ENCODE measurements at regions not wholly inside any gene's neighbourhood (a gene's known extent, or its start where the extent isn't known, plus 50 kb on each side); places are given as distances from the start of the nearest gene placed in this dataset.

DNA sequence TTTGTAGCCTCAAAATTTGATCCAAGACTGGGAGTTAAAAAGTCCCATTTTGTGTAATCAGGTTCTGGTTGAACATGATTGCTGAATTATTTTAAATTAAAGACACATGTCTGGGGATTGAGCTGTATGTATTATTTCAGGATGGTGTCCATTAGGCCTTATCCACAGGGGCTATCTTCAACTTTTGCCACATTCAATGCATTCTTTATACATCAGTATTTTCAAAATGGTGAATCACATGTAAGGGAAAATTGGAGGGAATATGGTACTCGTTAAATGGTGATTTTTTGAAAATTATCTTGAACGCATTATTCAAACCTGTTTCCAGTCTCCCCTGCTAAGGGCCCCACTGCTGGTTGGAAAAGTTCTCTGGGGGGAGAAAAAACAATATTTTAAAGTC, 367.7 kb upstream of the NPVF start:
- TF ChIP-seq CTCF (IDR thresholded peaks at IDR 0.05) (no peak), POLR2AphosphoS5 (IDR thresholded peaks at IDR 0.05) (no peak)

All from gastroesophageal sphincter (tissue), 3 donors.